ENCODE measurements at regions not wholly inside any gene's neighbourhood (a gene's known extent, or its start where the extent isn't known, plus 50 kb on each side); places are given as distances from the start of the nearest gene placed in this dataset.

DNA sequence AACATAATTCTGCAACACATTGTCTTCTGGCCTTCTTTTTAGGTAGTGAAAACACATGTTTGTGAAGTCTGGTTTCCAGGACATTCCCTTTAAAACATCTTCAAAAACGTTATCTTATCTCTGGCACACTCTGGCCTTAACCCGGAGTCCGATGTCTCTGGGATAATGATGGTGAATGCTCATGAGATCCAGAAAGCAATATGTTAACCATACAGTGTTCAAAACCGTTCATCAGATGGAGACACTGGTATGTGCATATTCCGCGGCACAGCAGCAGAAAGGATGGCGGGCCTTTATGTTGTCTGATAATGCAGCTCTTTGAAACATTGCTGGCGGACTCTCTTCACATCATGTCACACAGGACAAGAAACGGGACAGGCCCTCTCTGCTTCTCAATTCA, 605.2 kb downstream of the CCDC171 start:
- no peak for DNase-seq (ENCODE audit: low spot score)

DNA sequence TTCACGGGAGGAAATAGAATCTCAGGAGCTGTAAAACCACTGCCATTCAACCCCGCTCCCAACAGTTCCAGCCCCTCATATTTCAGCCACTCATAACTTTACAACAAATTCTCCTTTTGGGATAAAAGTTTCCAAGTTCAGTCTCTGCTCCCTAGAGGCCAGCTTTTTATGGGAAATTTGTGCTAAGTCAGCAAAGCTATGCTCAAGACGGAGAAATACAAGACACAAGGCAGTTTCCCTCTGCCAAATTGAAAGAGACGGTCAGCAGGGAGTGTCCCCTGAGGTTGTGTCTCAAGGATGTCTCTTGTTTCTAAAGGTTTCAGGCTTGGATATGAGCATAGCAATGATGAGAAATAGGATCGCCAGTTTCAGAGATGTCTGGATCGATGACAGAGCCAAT, 608.6 kb downstream of the CCDC171 start:
- no peak for DNase-seq (ENCODE audit: low spot score)

DNA sequence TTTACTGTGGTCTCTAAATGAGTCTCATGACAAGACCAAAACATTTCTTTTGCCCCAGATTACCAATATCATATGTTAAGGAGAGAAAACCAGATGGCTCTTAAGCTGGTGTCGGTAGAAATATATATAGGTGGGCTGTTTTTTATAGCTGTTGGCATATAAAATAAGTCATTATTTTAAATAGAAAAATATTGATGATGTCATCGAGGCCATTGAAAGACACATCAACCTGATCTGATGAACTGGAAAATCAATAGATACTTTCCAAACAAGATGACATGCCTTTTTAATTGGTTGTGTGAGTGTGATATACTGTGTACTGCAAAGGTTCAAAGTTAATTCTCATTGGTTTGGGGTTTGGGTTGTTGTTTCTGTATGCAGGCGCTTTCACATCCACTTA, 617.3 kb downstream of the CCDC171 start:
- DNase-seq (ENCODE audit: low spot score) = no peak

DNA sequence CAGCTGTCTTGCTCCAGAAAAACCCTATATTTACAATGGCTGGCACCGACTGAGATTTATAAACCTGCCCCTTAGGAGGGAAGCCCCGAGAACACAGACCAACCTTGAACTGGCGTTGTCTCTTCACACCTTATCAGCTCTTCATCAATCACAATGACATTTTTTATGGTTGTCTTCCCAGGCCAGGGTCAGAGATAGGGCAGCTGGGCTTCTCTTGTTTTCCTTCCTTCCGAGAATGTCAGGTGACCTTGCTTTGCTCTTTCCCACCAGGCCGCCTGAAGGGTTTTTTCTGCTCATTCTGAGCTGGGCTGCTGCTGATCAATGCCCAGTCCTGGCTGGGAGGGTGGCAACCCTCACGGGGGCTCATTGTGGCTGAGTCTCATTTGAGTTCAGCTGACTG, 619.1 kb downstream of the CCDC171 start:
- no peak for DNase-seq (ENCODE audit: low spot score)

DNA sequence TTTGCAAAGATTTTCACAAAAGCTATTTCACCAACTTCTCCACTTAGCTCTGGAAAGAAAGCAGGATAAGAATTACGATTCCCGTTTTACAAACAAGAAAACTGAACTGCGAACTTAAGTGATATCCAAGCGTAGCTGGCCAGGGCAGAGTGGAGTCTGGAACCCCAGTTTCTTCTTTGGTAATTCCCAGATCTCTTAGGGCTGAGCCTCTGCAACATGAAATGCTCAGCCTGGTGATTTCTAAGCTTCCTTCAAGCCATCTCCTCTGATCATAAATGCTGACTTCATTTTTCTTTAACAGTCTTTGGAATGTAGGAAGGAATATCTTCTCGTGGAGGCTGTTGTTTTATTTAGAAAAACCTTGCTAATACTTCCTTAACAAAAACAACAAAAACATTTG, 620.0 kb downstream of the CCDC171 start:
- no peak for DNase-seq (ENCODE audit: low spot score)

GRCh38 chr9:16174915-16175314, 622.1 kb downstream of the CCDC171 start:
- no peak for DNase-seq (ENCODE audit: low spot score)

GRCh38 chr9:16175461-16175860, 622.6 kb downstream of the CCDC171 start:
- no peak for DNase-seq (ENCODE audit: low spot score)

DNA sequence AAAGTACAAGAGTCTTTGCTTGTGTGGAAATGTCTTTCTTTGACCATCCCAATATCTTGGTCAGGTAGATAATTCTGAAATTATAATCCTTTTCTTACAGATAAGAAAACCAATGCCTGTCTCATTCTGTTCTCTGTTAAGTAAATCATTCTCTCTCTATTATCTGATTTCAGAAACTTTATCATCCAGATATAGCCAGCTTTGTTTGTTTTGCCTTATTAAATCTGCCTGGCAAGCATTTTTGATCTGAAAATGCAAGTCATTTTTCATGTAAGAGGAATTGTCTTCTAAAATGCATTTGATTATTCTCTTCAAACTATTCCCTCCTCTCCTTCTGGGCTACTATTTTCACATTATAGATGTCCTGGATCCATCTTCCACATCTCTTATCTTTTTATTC, 625.5 kb downstream of the CCDC171 start:
- no peak for DNase-seq (ENCODE audit: low spot score)

DNA sequence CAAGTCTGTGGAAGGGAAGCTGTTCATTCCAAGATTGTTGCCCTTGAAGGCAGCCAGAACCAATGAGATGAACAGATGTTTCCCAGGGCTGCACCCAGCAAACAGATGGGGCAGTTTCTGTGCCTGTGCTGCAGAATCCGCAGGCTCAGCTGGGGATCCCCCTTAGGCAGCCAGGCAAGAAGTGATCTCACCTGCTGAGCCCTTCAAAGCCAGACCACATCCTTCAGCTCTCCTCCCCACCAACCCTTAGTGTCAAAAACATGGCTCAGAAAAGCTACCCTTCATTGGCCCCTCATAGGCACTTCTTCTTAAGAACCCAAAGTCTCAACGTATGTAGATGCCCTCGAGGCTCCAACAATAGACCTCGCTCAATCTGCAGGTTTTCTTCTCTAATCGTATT, 626.7 kb downstream of the CCDC171 start:
- no peak for DNase-seq (ENCODE audit: low spot score)

GRCh38 chr9:16180091-16180490, 627.2 kb downstream of the CCDC171 start:
- DNase-seq (ENCODE audit: low spot score) = no peak

- no peak for DNase-seq (ENCODE audit: low spot score)
Observed at GRCh38 chr9:16180546-16180945, 627.7 kb downstream of the CCDC171 start.

DNA sequence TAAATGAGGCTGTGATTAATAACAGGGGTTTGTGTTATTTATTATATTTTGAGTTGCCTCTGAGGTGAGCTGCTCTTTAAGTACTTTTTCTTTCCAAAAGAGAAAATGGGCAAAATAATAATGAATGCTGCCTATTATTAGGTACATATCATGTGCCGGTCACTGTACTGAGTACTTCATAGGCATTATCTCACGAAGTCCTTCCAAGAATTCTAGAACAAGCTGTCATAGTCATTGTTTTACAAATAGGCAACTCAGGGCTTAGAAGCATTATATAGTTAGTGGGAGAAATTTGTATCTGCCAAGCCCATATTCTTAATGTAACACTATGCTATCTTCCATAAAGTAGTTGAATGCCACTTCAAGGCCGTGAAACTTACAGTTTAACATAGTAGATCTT, 628.7 kb downstream of the CCDC171 start:
- DNase-seq (ENCODE audit: low spot score) = no peak

DNA sequence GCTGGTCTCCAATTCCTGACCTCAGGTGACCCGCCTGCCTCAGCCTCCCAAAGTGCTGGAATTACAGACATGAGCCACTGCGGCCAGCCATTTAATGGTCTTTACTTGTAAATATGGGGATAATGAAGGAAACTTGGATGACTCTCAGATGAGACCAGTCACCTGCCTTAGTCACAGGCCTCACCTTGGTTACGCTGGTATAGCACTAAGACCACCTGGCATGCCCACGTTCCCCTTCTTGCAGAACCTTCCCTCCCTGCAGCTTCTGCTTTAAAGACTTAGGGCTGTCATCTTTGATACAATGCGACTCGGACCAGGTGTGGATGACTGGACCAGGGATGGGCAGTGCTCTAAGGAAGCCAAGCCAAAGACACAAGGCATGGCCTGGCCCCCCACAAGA, 629.9 kb downstream of the CCDC171 start:
- DNase-seq (ENCODE audit: low spot score) = no peak

DNA sequence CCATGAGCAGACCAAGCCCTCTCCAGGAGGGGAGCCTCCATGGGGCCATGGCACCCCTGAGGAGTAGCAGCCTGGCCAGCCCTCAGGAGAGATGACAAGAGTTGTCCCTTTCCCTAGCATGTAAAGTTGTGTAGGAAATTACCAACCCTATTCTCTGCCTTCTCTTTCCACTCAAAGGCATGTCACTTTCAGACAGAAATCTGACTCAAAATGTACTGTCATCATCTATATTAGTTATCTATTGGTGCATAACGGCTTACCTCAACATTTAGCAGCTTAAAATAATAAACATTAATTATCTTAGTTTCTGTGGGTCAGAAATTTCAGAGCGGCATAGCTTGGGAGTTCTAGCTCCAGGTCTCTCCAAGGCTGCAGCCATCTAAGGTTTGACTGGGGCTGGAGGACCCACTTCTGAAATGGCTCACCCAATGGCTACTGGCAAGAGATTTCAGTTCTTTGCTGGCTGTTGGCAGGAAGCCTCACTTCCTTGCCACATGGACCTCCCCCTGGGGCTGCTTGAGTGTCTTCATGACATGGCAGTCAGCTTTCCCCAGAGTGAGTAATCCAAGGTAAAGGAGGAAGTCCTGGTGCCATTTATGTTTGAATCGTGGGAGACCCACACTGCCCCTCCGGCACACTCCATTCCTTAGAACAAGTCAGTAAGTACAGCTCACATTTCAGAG, 632.3 kb downstream of the CCDC171 start:
- no peak for DNase-seq (ENCODE audit: low spot score)

- DNase-seq (ENCODE audit: low spot score) = no peak
Observed at GRCh38 chr9:16191191-16191590, 638.3 kb downstream of the CCDC171 start.

DNA sequence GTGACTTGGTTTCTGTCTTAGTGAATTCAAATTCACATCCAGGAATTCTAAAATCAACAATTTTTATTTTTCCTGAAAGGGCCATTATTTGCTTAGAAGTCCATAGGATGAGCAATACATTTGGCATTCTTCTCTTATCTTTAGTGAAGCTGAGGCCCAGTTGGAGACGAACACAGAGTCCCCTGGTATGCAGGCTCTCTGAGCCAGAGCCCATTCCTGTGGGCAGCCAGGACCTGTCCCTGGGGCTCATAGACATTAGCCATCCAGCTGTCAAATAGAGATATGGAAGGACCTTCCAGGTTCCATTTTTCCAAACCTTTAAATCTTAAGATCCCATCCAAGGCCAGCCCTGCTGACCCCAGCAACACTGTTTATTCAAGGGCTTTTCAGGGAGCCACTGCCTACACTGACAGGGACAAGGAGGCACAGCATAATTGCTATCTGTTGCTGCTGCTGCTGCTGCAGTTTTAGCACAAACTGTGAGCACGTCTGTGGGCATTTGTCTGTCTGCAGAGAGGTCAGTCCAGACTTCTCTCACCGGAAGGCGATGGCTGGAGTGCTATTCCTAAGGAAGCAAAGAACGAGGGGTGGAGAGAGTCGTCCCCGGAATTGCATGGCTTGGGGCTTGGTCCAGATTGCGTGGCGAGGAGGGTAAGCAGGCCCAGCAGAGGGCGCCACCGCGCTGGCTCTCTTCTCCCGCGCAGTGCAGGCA, 639.0 kb downstream of the CCDC171 start:
- peak; percentile 12 for DNase-seq (ENCODE audit: low spot score)

- no peak for DNase-seq (ENCODE audit: low spot score)
Observed at GRCh38 chr9:16192403-16193017, 639.7 kb downstream of the CCDC171 start.

- no peak for DNase-seq (ENCODE audit: low spot score)
Observed at GRCh38 chr9:16193066-16193465, 640.2 kb downstream of the CCDC171 start.

GRCh38 chr9:16196206-16196605, 643.4 kb downstream of the CCDC171 start:
- no peak for DNase-seq (ENCODE audit: low spot score)

DNA sequence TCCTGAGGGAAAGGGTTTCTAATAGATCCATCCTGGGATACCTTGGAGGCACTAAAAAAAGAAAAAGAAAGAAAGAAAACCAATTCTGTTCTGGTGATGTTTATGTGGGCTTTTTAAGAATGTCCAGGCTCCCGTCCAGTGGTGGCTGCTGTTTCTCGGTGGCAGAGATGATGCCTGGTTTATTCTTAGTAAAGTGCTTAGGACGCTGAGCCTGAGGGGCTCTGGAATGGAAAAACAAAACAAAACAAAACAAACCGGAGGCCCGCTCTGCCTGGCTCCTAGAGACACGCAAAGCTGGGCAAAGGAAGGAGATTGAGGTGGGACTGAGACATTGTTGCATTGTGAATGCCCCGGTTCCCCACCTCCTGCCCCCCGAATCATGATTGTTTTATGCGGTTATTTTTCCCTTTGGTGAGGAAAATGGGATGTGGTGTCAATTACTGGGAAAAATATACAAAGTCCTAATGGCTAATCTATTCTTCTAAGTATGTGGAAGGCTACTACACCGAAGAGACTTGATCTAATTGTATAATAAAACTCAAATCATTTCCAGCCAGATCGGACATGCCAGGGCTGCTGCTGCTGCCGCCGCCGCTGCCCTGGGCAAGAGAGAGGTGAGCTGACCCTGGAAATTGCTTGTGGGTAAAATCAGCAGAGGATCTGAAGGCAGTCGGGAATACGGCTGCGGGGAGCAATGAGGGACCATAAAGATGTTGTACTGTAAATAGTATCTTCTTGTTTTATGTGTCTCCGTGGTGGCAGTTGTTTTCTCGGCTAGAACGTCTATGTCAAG, 644.9 kb downstream of the CCDC171 start:
- DNase-seq (ENCODE audit: low spot score) = no peak

DNA sequence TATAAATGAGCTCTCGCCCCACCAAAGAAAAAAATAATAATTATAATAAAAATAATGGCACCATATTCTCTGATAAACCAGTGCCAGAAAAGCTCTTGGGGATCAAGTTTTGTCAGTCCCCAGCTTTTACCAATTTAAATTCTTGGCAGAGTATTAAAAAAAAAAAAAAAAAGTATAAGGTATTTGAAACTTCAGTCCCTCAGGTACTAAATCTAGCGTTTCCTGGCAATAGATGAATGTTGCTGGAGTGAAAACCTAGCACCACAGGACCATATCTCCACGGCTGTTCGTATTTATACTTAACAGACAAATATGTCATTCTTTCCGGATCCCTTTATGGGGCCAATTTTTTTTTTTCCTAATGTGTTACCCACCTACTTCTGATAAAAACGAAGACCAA, 646.2 kb downstream of the CCDC171 start:
- DNase-seq (ENCODE audit: low spot score) = no peak

- DNase-seq (ENCODE audit: low spot score) = no peak
Observed at GRCh38 chr9:16202221-16202620, 649.4 kb downstream of the CCDC171 start.
